Motor neuron (in vitro differentiated cells): ENCODE measurements at regions not wholly inside any gene's neighbourhood (a gene's known extent, or its start where the extent isn't known, plus 50 kb on each side); places are given as distances from the start of the nearest gene placed in this dataset.

Source experiments
- ATAC-seq, 8 experiments: fragments of 200-7000 bp; cut with Tn5 transposase; replicated peaks in 6 of 8; 2 replicates each; pipeline ENCODE4 v1.8.0; 2021; ENCODE audit warnings: mild to moderate bottlenecking in 8 of 8, moderate library complexity in 8 of 8
- H3K27ac ChIP-seq, 2 donors: fragments of 250-450 bp; sonication (Bioruptor Pico); 2 replicates each; pipeline ENCODE4 v1.9.0; 2021; ENCODE audit warnings: antibody characterized with exemption in 2 of 2, mild to moderate bottlenecking in 2 of 2, moderate library complexity in 1 of 2
- H3K4me1 ChIP-seq, 2 donors: fragments of 250-450 bp; sonication (Bioruptor Pico); replicated peaks in 1 of 2; 2 replicates each; pipeline ENCODE4 v1.6.1; 2021; ENCODE audit warnings: antibody characterized with exemption in 2 of 2, mild to moderate bottlenecking in 2 of 2, moderate library complexity in 1 of 2
- H3K4me3 ChIP-seq, 5 donors: fragments of 250-450 bp; sonication (Bioruptor Pico); 2 replicates each; pipeline ENCODE4 v1.9.0; 2021; ENCODE audit warnings: antibody characterized with exemption in 5 of 5, mild to moderate bottlenecking in 5 of 5, moderate library complexity in 4 of 5
- WGBS, 10 experiments: fragments of 450-650 bp; shearing (Covaris generic); methylation state at CpG; one replicate each; pipeline ENCODE4 v1.0.0; 2022; 5-methylcytosine and 5-hydroxymethylcytosine counted together
- in situ Hi-C, 9 experiments: fragments of 400-800 bp; cut with MboI; loops; one replicate each; pipeline ENCODE4 v1.15.0; 2021; ENCODE audit warnings: low sequenced_read_pairs in 9 of 9, low pct_unique_long_range_greater_than_20kb in 2 of 9; ENCODE audit not compliant: unreplicated experiment in 9 of 9

GRCh38 chr12:116352315-116352835 lies 74.9 kb upstream of the MED13L start:
- Histone ChIP-seq H3K4me3 (no peak overlapping the region), H3K27ac (no peak overlapping the region), H3K4me1 (no peaks in the 10 kb centered on the region)
- no peak for ATAC-seq
- 40 to 100% (median 91%) methylated on average over 1 to 4 of the region's 4 CpGs; no CpG with 5 or more reads in 3 of the 10 experiments for WGBS, 10 experiments
- in situ Hi-C loops, result no loop called here

- ATAC-seq, result no peak
- peaks cover 5 to 7% of the 10 kb centered on the region in 2 donors for H3K4me1 ChIP-seq
- 38 to 80% (median 60%) methylated on average over 1 to 2 of the region's 2 CpGs; no CpG with 5 or more reads in 5 of the 10 experiments for WGBS, 10 experiments
Measured at GRCh38 chr12:116353958-116354357, 76.5 kb upstream of the MED13L start.

GRCh38 chr12:116354534-116354933 lies 77.0 kb upstream of the MED13L start:
- WGBS, 10 experiments, result 40 to 100% (median 95%) methylated on average over 1 to 5 of the region's 5 CpGs; no CpG with 5 or more reads in 2 of the 10 experiments
- Histone ChIP-seq H3K4me1 (peaks cover 9% of the 10 kb centered on the region in 2 donors), H3K27ac (no peak overlapping the region), H3K4me3 (no peak overlapping the region)
- in situ Hi-C loops, result no loop called here
- ATAC-seq, result no peak

More at GRCh38 chr12:116353958-116354357, 76.5 kb upstream of the MED13L start:
- in situ Hi-C loops, result no loop called here
- Histone ChIP-seq H3K4me3 (no peak overlapping the region), H3K27ac (no peak overlapping the region)

GRCh38 chr12:116354950-116355783 lies 77.7 kb upstream of the MED13L start:
- 54 to 90% (median 80%) methylated on average over 2 to 9 of the region's 15 CpGs; no CpG with 5 or more reads in 2 of the 10 experiments for WGBS, 10 experiments
- in situ Hi-C loops, result no loop called here
- H3K4me1 ChIP-seq, result peaks cover 9 to 10% of the 10 kb centered on the region in 2 donors
- H3K4me3 ChIP-seq, result no peak overlapping the region
- no peak for ATAC-seq
- no peak overlapping the region for H3K27ac ChIP-seq

- WGBS, 10 experiments, result 0 to 80% (median 55%) methylated on average over 1 to 3 of the region's 3 CpGs; no CpG with 5 or more reads in 1 of the 10 experiments
- peak in 2 of 8 experiments; percentile 57 to 62 for ATAC-seq
- H3K27ac ChIP-seq, result peak overlapping the region; percentile 66
- in situ Hi-C loops, result no loop called here
- H3K4me3 ChIP-seq, result peak overlapping the region in 1 of 5 donors; percentile 24
- peaks cover 9 to 10% of the 10 kb centered on the region in 2 donors for H3K4me1 ChIP-seq
Measured at GRCh38 chr12:116358536-116358892, 81.0 kb upstream of the MED13L start.

- peak overlapping the region; percentile 66 to 73 for H3K27ac ChIP-seq
- H3K4me1 ChIP-seq, result peaks cover 9 to 10% of the 10 kb centered on the region in 2 donors
- WGBS, 10 experiments, result 0 to 16% (median 0%) methylated on average over 1 to 5 of the region's 10 CpGs; no CpG with 5 or more reads in 2 of the 10 experiments
- in situ Hi-C loops, result no loop called here
- H3K4me3 ChIP-seq, result peak overlapping the region in 1 of 5 donors; percentile 24
- peak; percentile 98 to 100 (median 100) for ATAC-seq
Measured at GRCh38 chr12:116358893-116359761, 81.6 kb upstream of the MED13L start.

- WGBS, 10 experiments, result 84 to 100% (median 93%) methylated on average over 1 to 5 of the region's 6 CpGs; no CpG with 5 or more reads in 5 of the 10 experiments
- ATAC-seq, result no peak
- in situ Hi-C loops, result no loop called here
- Histone ChIP-seq H3K4me1 (peaks cover 9 to 10% of the 10 kb centered on the region in 2 donors), H3K27ac (no peak overlapping the region), H3K4me3 (no peak overlapping the region)
Measured at GRCh38 chr12:116360579-116361413, 83.3 kb upstream of the MED13L start.

- no peak for ATAC-seq
- H3K4me3 ChIP-seq, result no peak overlapping the region
- in situ Hi-C loops, result no loop called here
- no peak overlapping the region for H3K27ac ChIP-seq
- H3K4me1 ChIP-seq, result peaks cover 9 to 10% of the 10 kb centered on the region in 2 donors
- 72 to 98% (median 90%) methylated on average over 1 to 15 of the region's 19 CpGs; no CpG with 5 or more reads in 1 of the 10 experiments for WGBS, 10 experiments
Measured at GRCh38 chr12:116361414-116362223, 84.1 kb upstream of the MED13L start.

GRCh38 chr12:116365114-116365513 lies 87.6 kb upstream of the MED13L start:
- Histone ChIP-seq H3K4me3 (no peak overlapping the region), H3K4me1 (peaks cover 0 to 3% of the 10 kb centered on the region in 2 donors), H3K27ac (no peak overlapping the region)
- in situ Hi-C loops, result no loop called here
- ATAC-seq, result no peak
- WGBS, 10 experiments, result 88 to 100% (median 90%) methylated on average over 1 to 2 of the region's 2 CpGs; no CpG with 5 or more reads in 7 of the 10 experiments

- 71 to 100% (median 91%) methylated on average over 2 to 13 of the region's 17 CpGs for WGBS, 10 experiments
- Histone ChIP-seq H3K4me3 (no peak overlapping the region), H3K27ac (no peak overlapping the region), H3K4me1 (peaks cover 0 to 3% of the 10 kb centered on the region in 2 donors)
- in situ Hi-C loops, result no loop called here
- ATAC-seq, result no peak
Measured at GRCh38 chr12:116365606-116366455, 88.3 kb upstream of the MED13L start.

- peaks cover 0 to 3% of the 10 kb centered on the region in 2 donors for H3K4me1 ChIP-seq
- H3K4me3 ChIP-seq, result no peak overlapping the region
- in situ Hi-C loops, result no loop called here
- ATAC-seq, result peak in 4 of 8 experiments; percentile 33 to 41 (median 34)
- no peak overlapping the region for H3K27ac ChIP-seq
- WGBS, 10 experiments, result 75 to 100% (median 84%) methylated on average over 1 to 8 of the region's 9 CpGs; no CpG with 5 or more reads in 3 of the 10 experiments
Measured at GRCh38 chr12:116366456-116366776, 88.9 kb upstream of the MED13L start.
